HepG2 (cell line): ENCODE measurements at regions not wholly inside any gene's neighbourhood (a gene's known extent, or its start where the extent isn't known, plus 50 kb on each side); places are given as distances from the start of the nearest gene placed in this dataset.

Source experiments
- ATAC-seq: fragments of 200-7000 bp; cut with Tn5 transposase; 3 replicates; pipeline ENCODE4 v1.9.1; 2020; ENCODE audit warnings: mild to moderate bottlenecking, moderate library complexity
- BruUV-seq: library from RNA; stranded (reverse); fragments of 400-500 nt; replicated peaks from 2 replicates; lab custom pipeline; 2021; lab: Mats Ljungman, UMichigan
- CTCF ChIA-PET: fragments of 300-600 bp; formaldehyde crosslinking; extraction: SDS; loops from one replicate; lab custom pipeline; 2021; ENCODE audit warnings: low total read pairs, inconsistent platforms, low intra/inter-chr PET ratio; lab: Yijun Ruan, JAX
- POLR2A ChIA-PET: fragments of 350-600 bp; sonication (Branson Sonifier 250); formaldehyde crosslinking; loops from one replicate; lab custom pipeline; 2020; ENCODE audit warnings: antibody characterized with exemption, inconsistent platforms; lab: Yijun Ruan, JAX
- DNase-seq: peaks from one replicate; pipeline ENCODE4 v3.0.0-alpha.2; 2015; ENCODE audit warnings: low spot score
- FAIRE-seq: peaks from 3 replicates; lab custom pipeline; 2011; peaks lifted over from hg19 to GRCh38; lab: Jason Lieb, UNC
- H2AFZ ChIP-seq: one replicate; pipeline ENCODE4 v1.6.1; 2011; ENCODE audit warnings: low read length, inconsistent platforms
- H3K27ac ChIP-seq: fragments of 300-600 bp; 3 replicates; pipeline ENCODE4 v1.8.0; 2011; ENCODE audit warnings: mixed run types, mild to moderate bottlenecking, mixed read lengths, low read length, inconsistent platforms; ENCODE audit not compliant: insufficient read depth; ENCODE audit errors: extremely low read length
- H3K27me3 ChIP-seq, 2 experiments: fragments of 200-600 bp in 1 of 2; 2 replicates in 1 of 2; 3 replicates in 1 of 2; pipeline versions ENCODE4 v1.6.0 to v1.8.0; 2011; ENCODE audit warnings: low read length in 2 of 2, mild to moderate bottlenecking in 2 of 2, moderate library complexity in 2 of 2, inconsistent platforms in 1 of 2; ENCODE audit not compliant: insufficient read depth in 2 of 2, control insufficient read depth in 1 of 2
- H3K36me3 ChIP-seq, 2 experiments: fragments of 200-600 bp in 1 of 2; replicated peaks in 1 of 2; 2 replicates in 1 of 2; 3 replicates in 1 of 2; pipeline versions ENCODE4 v1.5.1 to v1.8.0; 2011; ENCODE audit warnings: low read length in 2 of 2, inconsistent platforms in 1 of 2; ENCODE audit not compliant: insufficient read depth in 2 of 2, control insufficient read depth in 1 of 2
- H3K4me1 ChIP-seq: 2 replicates; pipeline ENCODE4 v1.5.1; 2012; ENCODE audit warnings: low read length, inconsistent platforms; ENCODE audit not compliant: insufficient read depth
- H3K4me2 ChIP-seq: 2 replicates; pipeline ENCODE4 v1.6.0; 2011; ENCODE audit warnings: low read depth, low read length, inconsistent platforms
- H3K4me3 ChIP-seq, 3 experiments: fragments of 200-600 bp in 1 of 3; sonication (generic), shearing (Covaris generic) in 1 of 3; replicated peaks in 1 of 3; 2 replicates each; pipeline ENCODE4 v1.5.1; 2011 to 2016; ENCODE audit warnings: low read length in 3 of 3, inconsistent platforms in 2 of 3, low read depth in 2 of 3, mild to moderate bottlenecking in 2 of 3, control low read depth in 1 of 3, mixed read lengths in 1 of 3; ENCODE audit not compliant: insufficient read depth in 1 of 3
- H3K79me2 ChIP-seq: one replicate; pipeline ENCODE4 v1.6.1; 2011; ENCODE audit warnings: low read length, inconsistent platforms; ENCODE audit not compliant: insufficient read depth
- H3K9ac ChIP-seq: 2 replicates; pipeline ENCODE4 v1.6.0; 2011; ENCODE audit warnings: mild to moderate bottlenecking, low read depth, low read length, inconsistent platforms; ENCODE audit not compliant: insufficient read depth
- H3K9me3 ChIP-seq: 2 replicates; pipeline ENCODE4 v1.5.1; 2012; ENCODE audit warnings: mild to moderate bottlenecking, low read length
- H4K20me1 ChIP-seq: 2 replicates; pipeline ENCODE4 v1.6.0; 2011; ENCODE audit warnings: inconsistent platforms, mild to moderate bottlenecking, low read length, moderate library complexity; ENCODE audit not compliant: insufficient read depth
- SMAD9 ChIP-seq: sonication (generic); formaldehyde crosslinking; IDR thresholded peaks from 2 replicates; pipeline ENCODE4 v1.5.1; 2020; ENCODE audit warnings: mild to moderate bottlenecking, missing genetic modification reagents
- SOX5 ChIP-seq: IDR thresholded peaks from 2 replicates; pipeline ENCODE4 v1.6.1; 2016; ENCODE audit warnings: borderline replicate concordance
- ZNF44 ChIP-seq: sonication (generic); formaldehyde crosslinking; IDR thresholded peaks from 2 replicates; pipeline ENCODE4 v1.5.1; 2020; ENCODE audit warnings: mild to moderate bottlenecking, missing genetic modification reagents
- WGBS: methylation state at CpG from one replicate; pipeline ENCODE4 v1.1.6; 2017; ENCODE audit warnings: low lambda C conversion rate; 5-methylcytosine and 5-hydroxymethylcytosine counted together
- in situ Hi-C: cut with HindIII; loops from 2 replicates; pipeline ENCODE4 v1.10.0; 2017; ENCODE audit warnings: low pct_unique_long_range_greater_than_20kb; ENCODE audit not compliant: extremely low pct_ligation_motif_present
- intact Hi-C: fragments of 100-400 bp; cut with micrococcal nuclease; formaldehyde crosslinking; loops from one replicate; pipeline ENCODE4 v1.10.0; 2022; ENCODE audit not compliant: unreplicated experiment
- TF ChIP-seq, protein P1 (sequence below): sonication (generic); formaldehyde crosslinking; IDR thresholded peaks from 2 replicates; pipeline ENCODE4 v1.5.0; 2020; ENCODE audit warnings: missing genetic modification reagents
- TF ChIP-seq, protein P2 (sequence below): IDR thresholded peaks from 2 replicates; pipeline ENCODE4 v1.6.1; 2016; ENCODE audit warnings: low read depth, borderline replicate concordance
- TF ChIP-seq, protein P3 (sequence below): sonication (generic); formaldehyde crosslinking; IDR thresholded peaks from 2 replicates; pipeline ENCODE4 v1.4.0; 2020; ENCODE audit warnings: missing genetic modification reagents, borderline replicate concordance

DNA sequence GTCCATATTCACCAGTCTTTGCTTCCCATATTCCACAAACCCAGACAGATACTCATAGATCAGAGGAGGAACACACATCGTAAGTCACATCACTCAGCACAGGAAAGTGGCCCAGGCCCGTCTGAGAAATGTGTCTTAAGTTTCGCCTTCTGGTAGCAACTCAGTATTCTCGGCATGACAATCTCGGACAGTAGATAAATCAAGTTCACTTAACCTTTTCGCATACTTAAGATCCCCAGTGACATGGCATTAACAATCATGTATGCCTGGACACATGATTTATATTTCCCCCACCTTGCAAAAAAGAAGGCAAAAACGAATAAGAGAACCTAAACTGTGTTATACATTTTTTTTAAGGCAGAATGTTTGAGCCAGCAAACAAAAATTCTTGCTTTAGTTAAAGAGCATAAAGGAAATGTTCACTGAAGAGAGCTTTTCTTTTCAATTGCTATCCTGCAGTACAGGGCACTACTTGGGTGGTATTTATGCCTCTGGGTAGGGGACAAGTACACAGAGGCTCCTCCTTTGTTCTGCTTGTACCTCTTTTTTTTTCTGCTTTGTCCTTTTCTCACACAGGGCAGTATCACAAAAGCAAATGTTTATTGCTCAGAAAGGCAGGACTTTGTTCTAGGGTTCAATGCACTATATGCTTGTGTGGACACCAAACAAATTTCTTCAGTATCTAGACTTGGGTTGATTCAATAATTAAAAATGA is 360.6 kb downstream of the TDRD3 start:
- no peak for FAIRE-seq
- BruUV-seq = no TSS peak
- TF ChIP-seq SMAD9 (CRISPR knock-in tag) (no peak), SOX5 (CRISPR knock-in tag) (no peak), ZNF44 (no peak)
- TF ChIP-seq, protein P1, sequence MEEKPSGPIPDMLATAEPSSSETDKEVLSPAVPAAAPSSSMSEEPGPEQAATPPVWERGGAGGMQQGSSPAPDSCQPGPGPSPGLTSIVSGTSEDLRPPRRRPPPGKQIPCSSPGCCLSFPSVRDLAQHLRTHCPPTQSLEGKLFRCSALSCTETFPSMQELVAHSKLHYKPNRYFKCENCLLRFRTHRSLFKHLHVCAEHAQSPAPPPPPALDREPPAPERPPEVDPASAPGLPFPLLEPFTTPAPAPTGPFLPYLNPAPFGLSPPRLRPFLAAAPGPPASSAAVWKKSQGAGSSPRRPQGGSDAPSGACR (CRISPR knock-in tag) = no peak
- TF ChIP-seq, protein P2, sequence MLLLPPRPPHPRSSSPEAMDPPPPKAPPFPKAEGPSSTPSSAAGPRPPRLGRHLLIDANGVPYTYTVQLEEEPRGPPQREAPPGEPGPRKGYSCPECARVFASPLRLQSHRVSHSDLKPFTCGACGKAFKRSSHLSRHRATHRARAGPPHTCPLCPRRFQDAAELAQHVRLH (CRISPR knock-in tag) = no peak
- TF ChIP-seq, protein P3, sequence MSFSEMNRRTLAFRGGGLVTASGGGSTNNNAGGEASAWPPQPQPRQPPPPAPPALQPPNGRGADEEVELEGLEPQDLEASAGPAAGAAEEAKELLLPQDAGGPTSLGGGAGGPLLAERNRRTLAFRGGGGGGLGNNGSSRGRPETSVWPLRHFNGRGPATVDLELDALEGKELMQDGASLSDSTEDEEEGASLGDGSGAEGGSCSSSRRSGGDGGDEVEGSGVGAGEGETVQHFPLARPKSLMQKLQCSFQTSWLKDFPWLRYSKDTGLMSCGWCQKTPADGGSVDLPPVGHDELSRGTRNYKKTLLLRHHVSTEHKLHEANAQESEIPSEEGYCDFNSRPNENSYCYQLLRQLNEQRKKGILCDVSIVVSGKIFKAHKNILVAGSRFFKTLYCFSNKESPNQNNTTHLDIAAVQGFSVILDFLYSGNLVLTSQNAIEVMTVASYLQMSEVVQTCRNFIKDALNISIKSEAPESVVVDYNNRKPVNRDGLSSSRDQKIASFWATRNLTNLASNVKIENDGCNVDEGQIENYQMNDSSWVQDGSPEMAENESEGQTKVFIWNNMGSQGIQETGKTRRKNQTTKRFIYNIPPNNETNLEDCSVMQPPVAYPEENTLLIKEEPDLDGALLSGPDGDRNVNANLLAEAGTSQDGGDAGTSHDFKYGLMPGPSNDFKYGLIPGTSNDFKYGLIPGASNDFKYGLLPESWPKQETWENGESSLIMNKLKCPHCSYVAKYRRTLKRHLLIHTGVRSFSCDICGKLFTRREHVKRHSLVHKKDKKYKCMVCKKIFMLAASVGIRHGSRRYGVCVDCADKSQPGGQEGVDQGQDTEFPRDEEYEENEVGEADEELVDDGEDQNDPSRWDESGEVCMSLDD (CRISPR knock-in tag) = no peak
- no peaks in the 10 kb centered on the region for H3K4me1 ChIP-seq
- ChIA-PET POLR2A (no interaction called here), CTCF (no interaction called here)
- H3K4me2 ChIP-seq = no peak overlapping the region
- H3K27ac ChIP-seq = no peak overlapping the region
- intact Hi-C loops = no loop called here
- H3K9me3 ChIP-seq = no peaks in the 10 kb centered on the region
- 13% methylated on average over 7 of the region's 7 CpGs for WGBS
- H2AFZ ChIP-seq = no peak overlapping the region
- no peaks in the 10 kb centered on the region for H3K36me3 ChIP-seq
- no peak overlapping the region for H3K9ac ChIP-seq
- in situ Hi-C loops = no loop called here
- ATAC-seq = no peak
- H3K27me3 ChIP-seq = no peaks in the 10 kb centered on the region
- H3K4me3 ChIP-seq = no peak overlapping the region
- H3K79me2 ChIP-seq = no peaks in the 10 kb centered on the region
- DNase-seq = no peak
- no peaks in the 10 kb centered on the region for H4K20me1 ChIP-seq
